Lung (tissue), 11 donors: ENCODE measurements at regions not wholly inside any gene's neighbourhood (a gene's known extent, or its start where the extent isn't known, plus 50 kb on each side); places are given as distances from the start of the nearest gene placed in this dataset.

Experiments
- ATAC-seq: fragments of 200-7000 bp; cut with Tn5 transposase; one replicate; pipeline ENCODE4 v1.9.1; 2020; ENCODE audit warnings: moderate number of reproducible peaks; ENCODE audit not compliant: insufficient read depth, low FRiP score
- DNase-seq, 3 donors: peaks; one replicate each; pipeline ENCODE4 v3.0.0-alpha.2; 2013 to 2017
- H3K27ac ChIP-seq, 2 donors: one replicate each; pipeline ENCODE4 v1.5.1; 2013; ENCODE audit warnings: mild to moderate bottlenecking in 2 of 2, moderate library complexity in 2 of 2, control low read depth in 1 of 2, inconsistent platforms in 1 of 2, low read depth in 1 of 2, low read length in 1 of 2
- H3K27me3 ChIP-seq, 3 donors: one replicate each; pipeline ENCODE4 v1.5.1; 2013; ENCODE audit warnings: low read length in 2 of 3; ENCODE audit not compliant: control insufficient read depth in 3 of 3, insufficient read depth in 3 of 3
- H3K36me3 ChIP-seq, 4 donors: one replicate each; pipeline ENCODE4 v1.5.1; 2013; ENCODE audit warnings: low read length in 4 of 4, mild to moderate bottlenecking in 1 of 4, moderate library complexity in 1 of 4; ENCODE audit not compliant: control insufficient read depth in 4 of 4, insufficient read depth in 4 of 4
- H3K4me1 ChIP-seq, 5 donors: one replicate each; pipeline ENCODE4 v1.5.1; 2013; ENCODE audit warnings: low read length in 5 of 5, mild to moderate bottlenecking in 2 of 5, moderate library complexity in 1 of 5; ENCODE audit not compliant: control insufficient read depth in 5 of 5, insufficient read depth in 5 of 5
- H3K4me3 ChIP-seq: one replicate; pipeline ENCODE4 v1.5.1; 2013; ENCODE audit warnings: mild to moderate bottlenecking, control low read depth, moderate library complexity
- H3K9ac ChIP-seq, 2 donors: one replicate each; pipeline ENCODE4 v1.5.1; 2013; ENCODE audit warnings: low read length in 2 of 2, control low read depth in 1 of 2; ENCODE audit not compliant: insufficient read depth in 1 of 2
- H3K9me3 ChIP-seq, 4 donors: one replicate each; pipeline ENCODE4 v1.5.1; 2013; ENCODE audit warnings: low read length in 3 of 4, mild to moderate bottlenecking in 1 of 4, moderate library complexity in 1 of 4; ENCODE audit not compliant: control insufficient read depth in 4 of 4, insufficient read depth in 3 of 4
- CTCF ChIP-seq: IDR thresholded peaks from 2 replicates; pipeline ENCODE4 v1.5.1; 2012; ENCODE audit warnings: mild to moderate bottlenecking; ENCODE audit errors: control extremely low read depth, extremely low read depth
- WGBS, 2 donors: extraction: QIAGEN DNeasy Blood & Tissue Kit; methylation state at CpG; one replicate each; pipeline ENCODE4 v1.1.7; 2013; 5-methylcytosine and 5-hydroxymethylcytosine counted together
- donor health status: control.
- donor health status: control.
- donor health status: Bipolar disorder and iron deficiency.
- donor health status: healthy.
- donor health status: DM: yes; HTN: yes; CAD: no.

GRCh38 chr14:30264161-30264560, 294.8 kb upstream of the G2E3 start:
- Histone ChIP-seq H3K9me3 (no peaks in the 10 kb centered on the region), H3K9ac (no peak overlapping the region), H3K36me3 (no peaks in the 10 kb centered on the region), H3K4me1 (no peaks in the 10 kb centered on the region), H3K27ac (no peak overlapping the region), H3K27me3 (no peaks in the 10 kb centered on the region), H3K4me3 (no peak overlapping the region)
- ATAC-seq (no peak), DNase-seq (no peak)
- TF ChIP-seq CTCF: no peak

GRCh38 chr14:30266290-30266689, 292.7 kb upstream of the G2E3 start:
- no peaks in the 10 kb centered on the region for H3K27me3 ChIP-seq
- no peak overlapping the region for H3K27ac ChIP-seq
- no peaks in the 10 kb centered on the region for H3K9me3 ChIP-seq
- H3K4me3 ChIP-seq: no peak overlapping the region
- DNase-seq (no peak), ATAC-seq (no peak)
- TF ChIP-seq CTCF: no peak
- no peaks in the 10 kb centered on the region for H3K36me3 ChIP-seq
- peaks cover 0 to 5% (median 0%) of the 10 kb centered on the region in 5 donors for H3K4me1 ChIP-seq
- no peak overlapping the region for H3K9ac ChIP-seq
- WGBS, 2 donors: 86 to 88% methylated on average over 3 of the region's 3 CpGs

GRCh38 chr14:30267141-30267540, 291.8 kb upstream of the G2E3 start:
- no peak overlapping the region for H3K9ac ChIP-seq
- H3K36me3 ChIP-seq: no peaks in the 10 kb centered on the region
- no peak for ATAC-seq
- no peaks in the 10 kb centered on the region for H3K27me3 ChIP-seq
- no peak for TF ChIP-seq CTCF
- H3K9me3 ChIP-seq: no peaks in the 10 kb centered on the region
- no peak for DNase-seq
- WGBS, 2 donors: 54 to 92% methylated on average over 1 of the region's 1 CpG
- H3K4me3 ChIP-seq: no peak overlapping the region
- peaks cover 0 to 5% (median 0%) of the 10 kb centered on the region in 5 donors for H3K4me1 ChIP-seq
- no peak overlapping the region for H3K27ac ChIP-seq
